Kidney capillary endothelial cell (primary cell): ENCODE measurements at regions not wholly inside any gene's neighbourhood (a gene's known extent, or its start where the extent isn't known, plus 50 kb on each side); places are given as distances from the start of the nearest gene placed in this dataset.

Source experiments
- DNase-seq: peaks from one replicate; pipeline ENCODE4 v3.0.0-alpha.2; 2018; ENCODE audit warnings: low spot score

DNA sequence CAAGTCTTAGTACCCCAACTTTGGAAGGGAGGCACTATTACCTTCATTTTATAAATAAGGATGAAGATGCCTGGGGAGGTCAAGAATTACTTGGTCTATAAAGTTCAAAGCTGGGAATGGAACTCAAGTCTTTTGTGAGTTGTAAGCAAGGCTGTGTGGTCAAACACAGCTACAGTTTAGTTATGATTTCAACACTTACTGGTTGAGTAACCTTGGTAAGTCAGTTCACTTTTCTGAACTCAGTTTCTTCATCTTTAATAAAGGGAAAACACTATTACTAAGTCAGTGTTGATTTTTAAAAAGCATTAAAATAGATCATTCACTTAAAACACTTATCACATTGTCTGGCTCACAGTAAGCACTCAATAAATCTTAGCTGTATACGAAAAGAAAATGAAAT is 200.4 kb upstream of the ADAMTS9 start:
- no peak for DNase-seq

DNA sequence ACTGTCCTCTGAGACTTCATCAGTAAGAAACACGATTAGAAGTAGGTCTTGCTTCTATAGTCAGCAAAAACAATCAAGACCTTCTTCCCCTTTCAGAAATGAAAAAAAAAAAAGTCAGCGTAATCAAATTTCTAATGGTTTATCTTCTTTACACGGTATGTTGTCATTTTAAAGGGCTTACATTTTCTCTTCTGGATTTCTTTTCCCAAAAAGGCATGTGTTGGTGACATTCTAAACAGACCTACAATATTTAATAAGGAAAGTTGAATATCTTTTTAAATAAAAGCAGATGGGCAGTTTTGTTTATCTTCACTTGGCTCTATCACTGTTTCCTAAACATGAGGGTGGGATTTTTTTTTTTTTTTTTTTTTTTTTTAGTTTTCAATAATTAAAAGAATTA is 197.3 kb upstream of the ADAMTS9 start:
- no peak for DNase-seq

DNA sequence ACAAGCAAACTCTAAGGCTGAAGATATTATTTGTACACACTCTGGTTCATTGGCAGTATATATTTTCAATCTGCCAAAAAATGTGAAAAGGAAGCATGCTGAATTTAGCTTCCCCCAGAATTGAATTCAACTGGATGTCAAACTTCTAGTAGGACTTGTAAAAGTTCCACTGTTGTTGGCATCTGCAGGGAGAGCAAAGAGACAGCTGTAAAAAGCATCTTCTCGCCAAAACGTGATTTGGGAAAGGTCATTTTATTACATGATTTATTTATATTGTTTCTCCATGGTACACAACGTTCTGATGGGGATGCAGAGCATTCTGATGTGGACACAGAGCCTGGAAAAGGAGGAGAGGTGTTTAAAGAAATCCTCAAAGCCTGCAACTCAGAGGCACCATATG is 196.7 kb upstream of the ADAMTS9 start:
- DNase-seq: no peak

DNA sequence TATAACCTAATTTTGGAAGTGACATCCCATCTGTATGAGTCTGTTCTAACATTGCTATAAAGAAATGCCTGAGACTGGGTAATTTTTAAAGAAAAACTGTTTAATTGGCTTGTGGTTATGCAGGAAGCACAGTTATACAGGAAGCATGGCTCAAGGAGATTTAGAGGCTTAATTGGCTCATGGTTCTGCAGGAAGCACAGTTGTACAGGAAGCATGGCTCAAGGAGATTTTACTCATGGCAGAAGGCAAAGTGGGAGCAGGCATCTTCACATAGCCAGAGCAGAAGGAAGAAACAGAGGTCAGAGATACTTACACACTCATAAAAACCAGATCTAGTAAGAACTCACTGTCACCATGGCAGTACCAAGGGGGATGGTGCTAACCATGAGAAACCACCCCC is 193.1 kb upstream of the ADAMTS9 start:
- peak; percentile 65 for DNase-seq

DNA sequence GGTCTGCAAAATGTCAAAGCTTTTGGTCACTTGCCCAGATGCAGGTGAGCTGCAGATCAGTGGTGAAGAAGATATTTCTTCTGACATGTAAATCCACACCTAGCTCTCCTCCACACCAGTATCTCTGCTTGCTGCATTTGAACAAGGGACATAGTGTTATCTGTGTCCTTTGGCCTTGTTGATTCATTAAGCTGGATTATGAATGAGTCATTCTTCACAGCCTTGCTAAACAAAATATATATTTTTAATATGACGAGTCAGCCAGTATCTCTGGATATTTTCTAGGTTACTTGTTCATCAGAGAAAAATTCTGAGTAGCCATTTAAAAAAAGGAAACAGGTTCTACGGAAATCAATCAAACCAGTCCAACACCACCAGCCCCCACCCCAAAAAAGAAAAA is 190.6 kb upstream of the ADAMTS9 start:
- DNase-seq: peak; percentile 57

DNA sequence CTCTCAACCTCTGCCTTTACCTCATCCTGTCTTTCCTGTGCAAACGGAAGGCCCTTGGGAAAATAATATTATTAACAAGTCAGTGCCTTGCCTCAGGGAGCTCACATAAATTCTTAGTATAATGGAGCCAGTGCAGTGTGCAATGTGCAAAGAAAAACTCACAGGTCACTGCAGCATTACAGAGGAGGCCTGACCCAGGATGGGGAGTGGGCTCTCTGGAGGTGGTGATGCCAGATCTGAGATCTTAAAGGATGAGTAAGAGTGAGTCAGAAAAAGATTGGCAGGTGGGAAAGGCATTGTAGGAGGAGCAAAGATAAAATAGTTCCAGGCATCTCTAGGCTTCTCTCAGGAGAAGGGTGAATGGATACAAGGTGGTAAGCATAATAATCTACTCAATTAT is 185.6 kb upstream of the ADAMTS9 start:
- no peak for DNase-seq

DNA sequence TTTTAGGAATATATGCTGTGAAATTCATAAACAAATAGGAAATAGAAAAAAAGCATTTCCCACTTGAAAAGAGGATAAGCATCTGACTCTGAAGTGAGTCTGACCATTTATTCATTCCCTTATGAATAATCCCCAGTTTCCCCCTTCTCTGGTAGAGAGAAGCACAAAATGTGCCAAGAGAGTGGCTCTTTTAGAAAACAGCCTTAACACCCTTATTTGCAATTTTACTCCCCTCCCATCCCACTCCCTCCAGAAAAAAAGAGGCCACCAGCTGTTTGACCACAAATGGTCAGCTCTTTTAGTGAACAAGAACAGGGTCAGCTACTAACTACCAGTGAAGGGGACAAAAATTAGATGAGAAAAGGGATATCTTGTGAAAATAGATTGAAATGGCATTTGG is 184.5 kb upstream of the ADAMTS9 start:
- no peak for DNase-seq

DNA sequence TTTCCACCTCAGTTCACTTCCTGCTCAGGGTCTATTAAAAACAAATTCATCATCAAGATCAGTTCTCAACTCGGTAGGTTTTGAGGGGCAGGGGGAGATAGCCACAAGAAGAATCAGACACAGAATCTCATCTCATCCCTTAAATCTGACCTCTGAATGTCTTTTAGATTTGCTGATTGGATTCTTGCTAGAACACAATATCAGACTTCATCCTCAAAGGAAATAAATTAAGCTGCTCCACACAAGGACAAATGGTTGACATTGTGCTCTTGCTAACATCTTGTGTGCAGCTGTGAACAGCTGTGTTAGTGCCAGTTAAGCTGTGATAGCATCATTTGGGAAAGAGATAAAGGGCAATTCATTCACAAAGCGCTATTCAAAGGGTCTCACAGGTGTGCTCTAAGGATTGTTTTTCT is 184.0 kb upstream of the ADAMTS9 start:
- DNase-seq: no peak

DNA sequence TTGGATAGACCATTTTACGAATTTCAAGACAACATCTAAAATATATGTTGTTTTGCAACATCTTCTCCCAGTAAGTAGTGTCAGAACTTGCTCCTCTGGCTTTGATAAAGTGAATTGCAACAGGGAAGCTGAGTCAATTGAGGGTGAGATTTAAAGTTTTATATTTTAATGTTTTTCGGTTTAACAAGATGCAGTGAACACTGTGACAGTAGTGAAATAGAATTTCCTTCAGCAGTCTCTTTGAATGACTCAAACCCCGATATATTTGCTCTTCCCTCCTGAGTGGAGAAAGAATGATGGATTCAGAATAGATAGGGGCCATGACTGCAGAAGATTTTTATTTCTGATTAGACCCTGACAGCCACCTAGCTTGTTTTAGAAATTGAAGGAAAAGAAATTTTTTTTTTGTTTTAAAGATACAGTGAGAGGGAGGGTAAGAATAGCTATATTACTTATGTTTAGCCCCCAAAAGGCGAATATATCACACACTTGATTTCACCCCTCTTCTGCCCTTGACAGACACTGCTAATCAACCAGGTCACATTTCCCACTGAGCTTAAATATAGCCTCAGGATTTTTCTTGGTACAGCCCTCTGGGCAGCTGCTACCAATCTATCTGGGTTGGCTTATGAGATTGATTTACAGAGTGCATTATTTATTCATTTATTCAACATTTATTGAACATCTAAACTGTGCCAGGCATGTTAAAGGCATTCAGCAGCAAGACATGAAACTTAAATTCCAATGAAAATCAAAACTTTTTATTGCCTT is 183.3 kb upstream of the ADAMTS9 start:
- DNase-seq: no peak

DNA sequence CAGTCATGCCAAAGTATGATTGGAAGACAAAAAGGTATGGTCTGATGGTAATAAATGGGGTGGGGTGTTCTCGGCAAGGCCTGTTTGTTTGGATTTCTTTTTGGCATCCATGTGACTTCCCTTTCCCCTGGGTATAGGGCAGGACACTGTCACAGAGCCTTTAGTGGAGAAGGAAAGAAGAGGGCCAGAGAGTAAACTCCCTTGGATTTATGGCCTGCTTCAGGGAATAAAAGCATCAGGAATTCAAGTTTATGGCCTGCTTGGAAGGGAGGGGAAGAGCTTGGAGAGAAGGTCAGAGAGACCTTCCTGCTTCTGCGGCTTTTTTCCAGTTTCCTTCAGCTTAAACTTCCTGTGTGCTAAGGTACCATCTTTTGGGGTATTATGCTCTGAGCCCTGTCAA is 179.4 kb upstream of the ADAMTS9 start:
- DNase-seq: no peak

DNA sequence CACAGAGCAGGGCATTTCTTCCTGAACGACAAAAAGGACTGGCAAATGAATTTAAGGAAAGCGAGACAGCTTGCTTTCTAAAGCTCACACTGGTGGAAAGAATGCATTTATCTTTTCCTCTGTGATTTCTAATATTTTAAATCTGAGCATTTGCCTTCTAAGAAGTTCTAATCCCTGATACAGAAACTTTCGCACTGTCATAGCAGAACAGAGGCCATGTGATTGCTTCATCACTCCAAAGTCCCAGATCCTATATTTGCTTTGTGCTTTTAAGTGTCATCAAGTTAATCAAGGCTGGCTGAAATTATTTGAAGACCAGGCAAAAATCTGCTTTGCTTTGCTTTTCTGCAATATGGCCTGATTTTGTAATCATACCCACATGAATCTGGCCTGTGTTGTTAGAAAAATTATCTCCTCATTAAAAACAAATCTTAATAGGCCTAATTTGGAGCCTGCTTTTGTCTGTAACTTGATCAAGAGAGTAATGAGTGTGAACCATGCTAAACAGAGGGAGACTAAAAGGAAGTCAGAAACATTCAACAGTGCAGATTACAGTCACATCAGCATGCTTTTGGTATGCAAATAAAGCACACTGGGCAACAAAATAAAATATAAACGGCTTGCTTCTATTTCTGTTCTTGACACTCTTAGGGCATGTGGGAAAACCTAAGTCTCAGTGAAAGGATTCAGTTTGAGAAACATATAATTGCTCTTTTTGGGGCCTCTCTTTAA is 178.2 kb upstream of the ADAMTS9 start:
- DNase-seq: no peak

DNA sequence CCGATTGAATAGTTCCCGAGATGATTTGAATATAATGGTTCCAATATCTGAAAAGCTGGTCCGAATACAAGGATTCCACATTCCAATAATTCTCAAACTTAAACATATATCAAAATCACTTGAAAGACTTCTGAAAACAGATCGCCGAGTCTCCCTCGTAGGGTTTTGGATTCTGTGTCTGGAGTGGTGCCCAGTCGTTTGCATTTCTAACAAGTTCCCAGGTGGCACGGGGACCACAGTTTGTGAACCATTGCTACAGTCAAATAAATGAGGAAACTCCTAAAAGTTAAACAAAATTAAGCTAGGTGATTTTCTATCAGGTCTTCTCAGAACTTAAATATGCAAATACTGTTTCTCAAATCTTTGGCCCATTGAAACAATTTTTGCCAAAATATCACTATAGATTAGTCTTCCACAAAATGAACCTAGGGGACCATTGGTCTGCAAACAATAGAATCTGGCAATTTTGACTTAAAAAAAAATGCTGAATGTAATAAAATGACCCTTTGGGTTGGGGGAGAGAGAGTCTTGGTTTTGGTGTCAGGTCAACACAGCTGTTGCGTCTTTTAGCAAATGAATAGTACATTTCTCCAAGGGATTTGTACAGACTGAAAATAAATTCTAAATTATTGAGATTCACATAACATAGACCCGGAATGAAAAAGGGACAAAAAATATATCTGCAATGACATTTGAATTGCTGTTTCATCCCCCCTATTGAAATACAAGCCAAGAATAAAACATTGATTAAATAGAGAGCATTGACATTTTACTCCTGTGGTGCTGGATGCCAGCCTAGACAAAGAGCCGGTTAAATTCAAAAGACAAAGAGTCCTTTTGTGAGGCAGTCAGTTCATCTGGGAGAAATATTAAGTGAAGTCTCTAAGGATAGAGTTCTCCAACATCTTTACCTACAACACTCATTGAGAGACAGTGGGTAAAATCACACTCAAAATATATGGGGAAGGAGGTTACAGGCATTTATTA is 175.7 kb upstream of the ADAMTS9 start:
- DNase-seq: no peak

DNA sequence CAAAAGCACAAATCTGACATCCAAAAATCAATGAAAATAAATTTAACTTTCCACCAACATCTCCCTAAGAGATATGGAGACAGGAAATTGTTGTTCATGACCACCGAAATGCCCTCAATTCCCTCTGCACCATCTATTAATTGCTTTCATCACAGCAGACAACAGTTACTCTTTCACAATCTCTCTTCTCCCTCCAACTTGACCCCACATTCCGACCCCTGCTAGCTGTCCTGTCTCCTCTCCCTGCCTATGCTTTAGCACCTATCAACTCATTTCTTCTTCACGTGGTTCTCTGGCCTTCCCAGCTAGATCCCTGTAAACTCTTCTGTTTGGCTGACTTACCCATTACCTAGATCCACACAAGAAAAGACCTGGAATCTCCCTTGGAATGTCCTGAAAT is 173.9 kb upstream of the ADAMTS9 start:
- DNase-seq: no peak

DNA sequence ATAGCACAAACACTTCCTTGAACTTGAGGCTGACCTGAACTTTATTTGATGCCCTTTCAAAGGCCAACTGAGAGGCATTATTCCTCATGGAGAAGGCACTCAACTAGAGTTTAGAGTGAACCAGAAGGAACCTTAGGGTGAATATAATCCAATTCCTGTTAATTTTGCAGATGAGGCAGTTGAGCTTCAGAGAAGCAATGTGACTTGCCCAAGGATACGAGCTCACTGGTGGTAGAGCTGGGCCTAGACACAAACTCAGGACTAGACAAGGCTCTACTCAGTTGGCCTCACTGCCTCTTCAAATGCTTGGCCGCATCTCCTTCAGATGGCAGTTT is 172.7 kb upstream of the ADAMTS9 start:
- DNase-seq: no peak

DNA sequence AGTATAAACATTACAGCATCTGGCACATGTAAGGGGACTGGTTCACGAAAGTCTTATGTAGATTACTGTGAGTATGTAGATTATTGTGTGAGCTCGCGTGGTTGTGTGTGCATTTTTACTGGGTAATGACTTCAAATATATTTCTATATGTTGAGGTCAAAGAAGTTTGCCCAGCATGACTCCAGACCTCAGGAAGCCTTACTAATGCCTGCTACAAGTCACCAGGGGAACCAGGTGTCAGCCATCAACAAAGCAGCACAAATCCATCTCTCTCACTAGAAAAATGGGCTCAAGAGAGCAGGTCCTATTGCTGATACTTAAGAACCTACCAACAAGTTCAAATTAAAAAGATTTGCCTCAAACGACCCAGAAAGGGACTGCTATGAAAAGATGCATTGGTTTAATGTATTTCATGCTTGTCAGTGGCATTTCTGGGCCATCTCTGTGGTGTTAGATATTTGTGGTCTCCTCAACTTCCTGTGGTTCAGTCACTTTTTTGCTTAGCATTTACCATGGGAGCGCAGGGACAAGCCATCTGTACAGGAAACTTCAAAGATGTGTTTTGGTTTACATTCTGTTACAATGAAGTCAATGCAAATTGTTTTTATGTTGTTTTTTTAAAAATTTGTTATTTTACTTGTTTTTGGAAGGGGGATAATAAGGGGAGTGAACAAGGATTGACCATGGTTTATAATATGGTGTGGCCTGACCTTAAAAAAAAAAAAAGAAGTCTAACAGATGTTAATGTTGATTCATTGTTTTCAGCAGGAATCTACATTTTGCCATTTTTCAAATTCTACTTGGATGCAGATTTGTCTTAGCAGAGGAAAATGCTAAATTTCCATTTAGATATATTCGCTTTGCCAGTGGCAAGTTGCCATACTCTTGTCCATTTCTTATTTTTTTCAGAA is 172.1 kb upstream of the ADAMTS9 start:
- no peak for DNase-seq

DNA sequence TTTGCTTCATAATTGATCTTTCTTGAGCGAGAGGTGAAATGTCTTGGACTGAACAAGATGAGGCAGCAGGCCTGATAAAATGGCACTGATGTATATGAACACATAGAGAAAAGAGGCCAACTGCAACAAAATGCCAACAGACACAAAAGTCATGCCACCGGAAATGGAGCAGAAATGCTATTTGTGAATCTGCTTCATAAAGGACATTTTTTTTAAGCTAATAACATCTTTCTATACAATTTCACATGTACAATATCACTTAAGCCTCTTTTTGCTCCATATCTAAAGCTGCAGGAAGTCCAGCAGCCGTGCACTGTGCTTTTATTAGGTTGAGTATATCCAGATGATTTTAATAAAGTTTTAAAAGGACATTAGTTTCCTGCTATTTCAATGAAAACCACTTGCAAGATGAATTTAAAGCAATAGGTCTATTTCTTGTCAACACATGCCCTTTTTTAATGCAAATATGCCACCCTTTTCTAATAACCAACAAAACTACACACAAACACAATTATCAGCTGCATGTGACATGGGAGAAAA is 169.2 kb upstream of the ADAMTS9 start:
- DNase-seq: no peak

DNA sequence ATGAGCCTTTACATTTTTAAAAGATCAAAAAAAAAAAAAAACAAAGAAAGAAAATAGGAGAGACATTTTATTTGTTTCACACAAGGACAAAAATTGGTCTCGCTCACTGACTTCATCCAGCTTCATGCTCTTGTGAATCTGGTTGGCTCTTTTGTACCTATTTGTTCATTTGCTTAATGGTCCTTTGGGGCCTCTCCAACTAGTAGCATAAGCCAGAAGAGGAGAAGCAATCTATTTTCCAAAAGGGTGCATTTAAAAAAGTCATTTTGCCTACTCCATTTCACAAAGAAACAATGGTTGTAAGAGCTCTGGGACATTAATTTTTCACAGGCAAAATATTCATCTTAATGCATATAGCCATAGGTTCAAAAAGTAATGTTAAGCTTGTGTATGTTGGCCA is 168.3 kb upstream of the ADAMTS9 start:
- DNase-seq: no peak

DNA sequence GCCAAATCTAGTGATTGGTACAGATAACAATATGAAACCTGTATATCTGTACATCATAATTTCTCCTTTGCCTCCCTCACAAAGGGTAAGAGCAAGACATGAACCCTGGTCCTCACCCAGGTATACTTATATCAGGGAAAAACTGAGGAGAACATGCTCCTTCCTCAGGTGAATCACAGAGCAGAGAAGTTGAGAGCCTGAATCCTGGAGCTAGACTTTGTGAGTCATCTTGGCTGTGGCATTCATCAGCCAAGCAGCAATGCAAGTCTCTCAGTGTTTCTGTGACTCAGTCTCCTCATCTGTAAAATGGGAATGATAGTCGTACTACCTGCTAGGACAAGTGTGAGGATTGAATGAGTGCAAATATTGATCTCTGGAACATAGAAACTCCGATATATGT is 165.7 kb upstream of the ADAMTS9 start:
- no peak for DNase-seq

DNA sequence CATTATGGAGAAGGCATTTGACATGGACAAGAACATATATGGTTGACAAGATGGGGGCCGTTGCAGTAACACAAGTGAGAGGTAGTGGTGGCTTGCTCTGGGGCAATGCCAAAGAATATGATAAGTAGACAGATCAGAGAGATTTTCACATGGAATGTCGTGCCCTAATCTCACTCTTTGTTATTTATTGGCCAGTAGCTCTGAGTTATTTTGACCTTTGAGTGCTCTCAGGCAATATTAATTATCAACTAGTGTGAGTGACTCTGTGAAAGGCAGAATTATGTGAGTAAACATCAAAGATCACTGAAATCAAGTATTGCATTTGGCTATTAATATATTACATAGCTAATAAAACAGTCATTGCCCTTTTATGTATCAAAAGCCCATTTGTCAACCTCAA is 164.9 kb upstream of the ADAMTS9 start:
- DNase-seq: no peak

DNA sequence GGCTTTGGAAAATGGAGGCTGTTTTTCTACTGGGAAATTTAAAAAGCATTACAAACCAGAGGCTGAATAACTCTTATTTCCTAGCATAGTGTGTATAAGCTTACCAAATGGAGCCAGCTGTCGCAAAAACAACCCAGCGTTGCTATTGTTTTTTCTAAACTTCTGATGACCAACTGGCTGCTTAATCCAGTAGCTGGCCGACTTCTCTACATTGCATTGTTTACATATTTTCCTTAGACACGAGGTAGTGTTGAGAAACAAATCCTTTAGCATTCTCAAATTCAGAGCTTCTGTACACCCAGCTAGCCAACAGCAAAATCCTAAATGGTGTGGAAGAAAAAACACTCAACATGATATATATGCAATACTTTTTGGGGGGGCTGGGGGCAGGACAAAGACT is 161.0 kb upstream of the ADAMTS9 start:
- DNase-seq: no peak

DNA sequence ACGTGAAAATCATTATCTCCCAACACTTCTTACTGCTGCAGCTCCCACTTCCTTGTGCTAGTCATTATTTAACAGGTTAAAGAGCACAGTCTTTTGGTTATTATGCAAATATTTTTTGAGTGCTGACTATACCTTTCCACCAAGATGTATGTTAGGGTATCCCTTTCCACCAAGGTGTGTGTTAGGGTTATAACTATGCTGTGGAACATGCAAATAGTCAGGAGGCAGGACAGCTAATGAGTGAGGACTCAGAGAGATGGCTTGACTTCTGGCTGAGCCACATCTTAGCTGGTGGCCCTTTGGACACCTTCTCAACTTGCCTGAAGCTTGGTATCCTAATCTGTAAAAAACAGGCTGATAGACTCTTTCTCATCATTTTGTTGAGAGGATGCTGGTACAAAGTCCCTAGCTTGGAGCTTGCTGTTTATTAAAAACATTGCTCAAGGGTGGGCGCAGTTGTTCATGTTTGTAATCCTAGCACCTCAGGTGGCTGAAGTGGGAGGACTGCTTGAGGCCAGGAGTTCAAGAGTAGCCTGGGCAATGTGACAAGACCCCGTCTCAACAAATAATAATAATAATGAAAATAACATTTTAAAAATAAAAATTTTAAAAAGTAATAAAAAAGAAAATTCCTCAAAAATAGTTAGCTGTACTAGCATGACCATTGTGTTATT is 160.5 kb upstream of the ADAMTS9 start:
- DNase-seq: no peak
